HepG2 (cell line): ENCODE measurements at regions not wholly inside any gene's neighbourhood (a gene's known extent, or its start where the extent isn't known, plus 50 kb on each side); places are given as distances from the start of the nearest gene placed in this dataset.

ENCODE experiments used
- CREBL2 ChIP-seq: sonication (generic); formaldehyde crosslinking; IDR thresholded peaks from 2 replicates; pipeline ENCODE4 v1.8.1; 2023; ENCODE audit warnings: missing genetic modification reagents, mild to moderate bottlenecking, borderline replicate concordance
- E2F1 ChIP-seq: sonication (generic); formaldehyde crosslinking; IDR thresholded peaks from 2 replicates; pipeline ENCODE4 v1.5.0; 2020; ENCODE audit warnings: missing genetic modification reagents
- ESRRA ChIP-seq: sonication (generic); formaldehyde crosslinking; IDR thresholded peaks from 2 replicates; pipeline ENCODE4 v1.5.1; 2020; ENCODE audit warnings: mild to moderate bottlenecking, low read depth, missing genetic modification reagents
- FOSL2 ChIP-seq: sonication (generic); formaldehyde crosslinking; IDR thresholded peaks from 2 replicates; pipeline ENCODE4 v1.4.0; 2020; ENCODE audit warnings: missing genetic modification reagents
- KDM4B ChIP-seq: sonication (generic); formaldehyde crosslinking; IDR thresholded peaks from 2 replicates; pipeline ENCODE4 v1.4.0; 2020; ENCODE audit warnings: missing genetic modification reagents
- LCORL ChIP-seq, 2 experiments: fragments of 450-650 bp in 1 of 2; sonication (generic) in 1 of 2; formaldehyde crosslinking in 1 of 2; IDR thresholded peaks; 2 replicates each; pipeline versions ENCODE4 v1.5.0 to v1.6.1; 2017 to 2020; ENCODE audit warnings: antibody characterized with exemption in 1 of 2, missing genetic modification reagents in 1 of 2
- MED1 ChIP-seq: sonication (generic); formaldehyde crosslinking; IDR thresholded peaks from 2 replicates; pipeline ENCODE4 v1.4.0; 2020; ENCODE audit warnings: missing genetic modification reagents
- MTA1 ChIP-seq: sonication (generic); formaldehyde crosslinking; IDR thresholded peaks from 2 replicates; pipeline ENCODE4 v1.4.0; 2020; ENCODE audit warnings: missing genetic modification reagents, mild to moderate bottlenecking, borderline replicate concordance
- NBN ChIP-seq: fragments of 450-650 bp; conservative IDR thresholded peaks from 2 replicates; pipeline ENCODE4 v1.6.1; 2017
- NR2F6 ChIP-seq, 2 experiments: IDR thresholded peaks; 2 replicates each; pipeline ENCODE4 v1.6.1; 2016; ENCODE audit warnings: antibody characterized with exemption in 1 of 2, mild to moderate bottlenecking in 1 of 2
- PATZ1 ChIP-seq: sonication (generic); formaldehyde crosslinking; IDR thresholded peaks from 2 replicates; pipeline ENCODE4 v1.4.0; 2020; ENCODE audit warnings: missing genetic modification reagents
- RORA ChIP-seq: sonication (generic); formaldehyde crosslinking; IDR thresholded peaks from 2 replicates; pipeline ENCODE4 v1.5.0; 2020; ENCODE audit warnings: mild to moderate bottlenecking, missing genetic modification reagents, moderate library complexity
- SOX6 ChIP-seq, 2 experiments: fragments of 450-650 bp in 1 of 2; sonication (generic) in 1 of 2; formaldehyde crosslinking in 1 of 2; IDR thresholded peaks; 2 replicates each; pipeline versions ENCODE4 v1.4.0 to v1.6.1; 2017 to 2020; ENCODE audit warnings: antibody characterized with exemption in 1 of 2, mild to moderate bottlenecking in 1 of 2, missing genetic modification reagents in 1 of 2
- TARDBP ChIP-seq: sonication (generic); formaldehyde crosslinking; IDR thresholded peaks from 2 replicates; pipeline ENCODE4 v1.8.0; 2022; ENCODE audit warnings: mild to moderate bottlenecking, missing genetic modification reagents
- TERF1 ChIP-seq: sonication (generic); formaldehyde crosslinking; IDR thresholded peaks from 2 replicates; pipeline ENCODE4 v1.8.0; 2022; ENCODE audit warnings: mild to moderate bottlenecking, missing genetic modification reagents, moderate library complexity
- THRA ChIP-seq: sonication (generic); formaldehyde crosslinking; IDR thresholded peaks from 2 replicates; pipeline ENCODE4 v1.4.0; 2020; ENCODE audit warnings: missing genetic modification reagents, borderline replicate concordance
- YEATS2 ChIP-seq: sonication (generic); formaldehyde crosslinking; IDR thresholded peaks from 2 replicates; pipeline ENCODE4 v1.4.0; 2020; ENCODE audit warnings: missing genetic modification reagents, borderline replicate concordance
- ZBTB39 ChIP-seq: sonication (generic); formaldehyde crosslinking; IDR thresholded peaks from 2 replicates; pipeline ENCODE4 v1.5.0; 2020; ENCODE audit warnings: missing genetic modification reagents
- ZC3H4 ChIP-seq: sonication (generic); formaldehyde crosslinking; IDR thresholded peaks from 2 replicates; pipeline ENCODE4 v1.4.0; 2020; ENCODE audit warnings: missing genetic modification reagents, borderline replicate concordance
- ZNF256 ChIP-seq: sonication (generic); formaldehyde crosslinking; conservative IDR thresholded peaks from 2 replicates; pipeline ENCODE4 v1.4.0; 2020; ENCODE audit warnings: missing genetic modification reagents
- ZNF501 ChIP-seq: sonication (generic); formaldehyde crosslinking; IDR thresholded peaks from 2 replicates; pipeline ENCODE4 v1.5.1; 2020; ENCODE audit warnings: mild to moderate bottlenecking, moderate library complexity, missing genetic modification reagents
- ZNF556 ChIP-seq: sonication (generic); formaldehyde crosslinking; IDR thresholded peaks from 2 replicates; pipeline ENCODE4 v1.4.0; 2020; ENCODE audit warnings: mild to moderate bottlenecking, missing genetic modification reagents, borderline replicate concordance

- TF ChIP-seq SOX6 (IDR thresholded peaks at IDR 0.05), result no peak
- TF ChIP-seq SOX6 (CRISPR knock-in tag; IDR thresholded peaks at IDR 0.05), result 0 out of 2 replicates have a peak, but pooled peaks have one; percentile 55
- no peak for TF ChIP-seq ZBTB39 (CRISPR knock-in tag)
- TF ChIP-seq ESRRA, result peak; percentile 91
- no peak for TF ChIP-seq NBN
- peak; percentile 96 for TF ChIP-seq THRA (CRISPR knock-in tag)
- no peak for TF ChIP-seq TERF1 (CRISPR knock-in tag)
- peak; percentile 86; the same call in 1 of the 2 replicates for TF ChIP-seq MTA1
- TF ChIP-seq PATZ1 (CRISPR knock-in tag), result 0 out of 2 replicates have a peak, but pooled peaks have one; percentile 23
- TF ChIP-seq TARDBP (CRISPR knock-in tag), result peak; percentile 42; the same call in 1 of the 2 replicates
- no peak for TF ChIP-seq LCORL (IDR thresholded peaks at IDR 0.05)
- 0 out of 2 replicates have a peak, but pooled peaks have one; percentile 43 for TF ChIP-seq LCORL (CRISPR knock-in tag; IDR thresholded peaks at IDR 0.05)
- peak; percentile 44; the same call in 1 of the 2 replicates for TF ChIP-seq ZNF501 (CRISPR knock-in tag)
- peak; percentile 48; the same call in 1 of the 2 replicates for TF ChIP-seq MED1
- no peak for TF ChIP-seq ZNF256 (CRISPR knock-in tag)
- no peak for TF ChIP-seq ZC3H4
- TF ChIP-seq NR2F6 (IDR thresholded peaks at IDR 0.05), result 0 out of 2 replicates have a peak, but pooled peaks have one; percentile 14
- peak; percentile 57 for TF ChIP-seq NR2F6 (CRISPR knock-in tag; IDR thresholded peaks at IDR 0.05)
- TF ChIP-seq YEATS2 (CRISPR knock-in tag), result no peak
- no peak for TF ChIP-seq KDM4B (CRISPR knock-in tag)
- no peak for TF ChIP-seq E2F1 (CRISPR knock-in tag)
- TF ChIP-seq ZNF556 (CRISPR knock-in tag), result no peak
- TF ChIP-seq RORA (CRISPR knock-in tag), result no peak
- TF ChIP-seq FOSL2 (CRISPR knock-in tag), result no peak
- no peak for TF ChIP-seq CREBL2 (CRISPR knock-in tag)
Measured at GRCh38 chr12:124374567-124374966, 79.7 kb downstream of the RFLNA start (continued).
